ENCODE measurements at regions not wholly inside any gene's neighbourhood (a gene's known extent, or its start where the extent isn't known, plus 50 kb on each side); places are given as distances from the start of the nearest gene placed in this dataset.
A peak's percentile ranks its signal among the peaks of the same experiment; 100 is the strongest.

DNA sequence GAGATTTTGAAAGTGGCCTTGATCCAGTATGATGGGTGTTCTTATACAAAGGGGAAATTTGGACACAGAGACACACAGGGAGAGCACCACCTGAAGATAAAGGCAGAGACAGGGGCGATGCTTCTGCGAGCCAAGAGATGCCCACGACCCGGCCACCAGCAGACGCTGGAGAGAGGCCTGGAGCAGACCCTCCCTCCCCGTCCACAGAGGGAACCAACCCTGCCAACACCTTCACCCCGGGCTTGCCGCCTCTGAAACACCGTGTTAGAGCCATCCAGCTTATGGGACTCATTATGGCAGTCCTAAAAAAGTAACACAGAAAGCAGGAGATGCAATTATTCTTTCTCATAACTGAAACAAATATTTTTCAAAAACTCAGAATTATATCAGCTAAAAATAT, 303.3 kb upstream of the SHH start:
- H3K4me3 ChIP-seq (ENCODE audit: low read depth, low read length), result no peak overlapping the region
- DNase-seq (ENCODE audit: low read depth), result no peak
- TF ChIP-seq, protein P1, sequence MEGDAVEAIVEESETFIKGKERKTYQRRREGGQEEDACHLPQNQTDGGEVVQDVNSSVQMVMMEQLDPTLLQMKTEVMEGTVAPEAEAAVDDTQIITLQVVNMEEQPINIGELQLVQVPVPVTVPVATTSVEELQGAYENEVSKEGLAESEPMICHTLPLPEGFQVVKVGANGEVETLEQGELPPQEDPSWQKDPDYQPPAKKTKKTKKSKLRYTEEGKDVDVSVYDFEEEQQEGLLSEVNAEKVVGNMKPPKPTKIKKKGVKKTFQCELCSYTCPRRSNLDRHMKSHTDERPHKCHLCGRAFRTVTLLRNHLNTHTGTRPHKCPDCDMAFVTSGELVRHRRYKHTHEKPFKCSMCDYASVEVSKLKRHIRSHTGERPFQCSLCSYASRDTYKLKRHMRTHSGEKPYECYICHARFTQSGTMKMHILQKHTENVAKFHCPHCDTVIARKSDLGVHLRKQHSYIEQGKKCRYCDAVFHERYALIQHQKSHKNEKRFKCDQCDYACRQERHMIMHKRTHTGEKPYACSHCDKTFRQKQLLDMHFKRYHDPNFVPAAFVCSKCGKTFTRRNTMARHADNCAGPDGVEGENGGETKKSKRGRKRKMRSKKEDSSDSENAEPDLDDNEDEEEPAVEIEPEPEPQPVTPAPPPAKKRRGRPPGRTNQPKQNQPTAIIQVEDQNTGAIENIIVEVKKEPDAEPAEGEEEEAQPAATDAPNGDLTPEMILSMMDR (IDR thresholded peaks at IDR 0.05; ENCODE audit: control insufficient read depth, extremely low read depth, insufficient read depth), result no peak

DNA sequence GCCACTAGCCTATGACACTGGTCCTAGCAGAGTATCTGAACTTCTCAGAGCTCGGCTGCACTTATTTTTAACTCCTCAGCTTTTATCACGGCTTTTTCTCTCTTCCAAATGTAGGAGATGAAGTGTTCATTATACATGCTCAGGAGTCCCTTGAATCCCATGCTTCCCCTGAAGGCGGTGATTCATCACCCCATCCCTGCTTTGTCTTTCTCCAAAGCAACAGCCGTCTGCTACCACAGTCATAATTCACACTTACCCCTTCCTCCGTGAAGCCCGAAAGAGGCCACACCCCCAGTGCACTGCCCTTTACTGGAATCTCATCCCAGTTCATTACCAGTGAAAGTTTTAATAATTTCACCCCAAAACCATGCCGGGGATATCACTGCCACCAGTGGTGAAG, 301.5 kb upstream of the SHH start:
- TF ChIP-seq, protein P1 (IDR thresholded peaks at IDR 0.05; ENCODE audit: control insufficient read depth, extremely low read depth, insufficient read depth), result no peak
- DNase-seq (ENCODE audit: low read depth), result no peak
- no peak overlapping the region for H3K4me3 ChIP-seq (ENCODE audit: low read depth, low read length)

DNA sequence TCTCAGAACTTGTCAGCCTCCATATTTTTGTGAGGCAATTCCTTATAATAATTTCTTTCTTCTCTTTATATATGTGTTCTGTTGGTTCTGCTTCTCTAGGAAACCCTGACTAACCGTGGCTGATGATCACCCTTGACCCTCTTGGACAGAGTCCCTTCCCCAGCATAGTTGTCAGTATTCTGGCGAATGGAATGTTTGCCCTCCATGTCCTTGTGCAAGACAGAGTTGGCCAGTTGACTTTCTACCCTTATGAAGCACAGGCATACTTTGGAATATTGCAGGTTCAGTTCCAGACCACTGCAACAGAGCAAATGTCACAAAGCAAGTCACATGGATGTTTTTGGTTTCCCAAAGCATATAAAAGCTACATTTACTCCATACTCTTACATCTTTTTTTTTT, 297.7 kb upstream of the SHH start:
- no peak overlapping the region for H3K4me3 ChIP-seq (ENCODE audit: low read depth, low read length)
- TF ChIP-seq, protein P1 (IDR thresholded peaks at IDR 0.05; ENCODE audit: control insufficient read depth, extremely low read depth, insufficient read depth), result no peak
- DNase-seq (ENCODE audit: low read depth), result no peak

DNA sequence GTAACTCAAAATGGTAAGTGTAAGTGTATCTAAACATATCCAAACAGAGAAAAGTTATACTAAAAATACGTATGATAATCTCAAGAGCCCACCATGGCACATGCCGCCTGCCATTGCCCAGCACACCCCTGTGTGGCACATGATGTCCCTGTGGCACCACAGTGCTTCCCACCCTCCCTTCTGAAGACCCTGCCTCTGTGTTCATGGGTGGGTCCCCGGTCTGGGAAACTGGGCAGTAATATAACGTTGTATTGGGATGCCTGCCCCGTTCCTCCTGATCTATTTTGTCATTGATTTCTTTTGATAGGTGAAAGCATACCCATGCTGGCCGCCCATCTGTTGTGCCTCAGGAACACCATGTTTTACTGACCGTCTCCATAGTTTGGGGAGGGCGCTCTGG, 296.8 kb upstream of the SHH start:
- no peak for DNase-seq (ENCODE audit: low read depth)
- H3K4me3 ChIP-seq (ENCODE audit: low read depth, low read length), result no peak overlapping the region
- TF ChIP-seq, protein P1 (IDR thresholded peaks at IDR 0.05; ENCODE audit: control insufficient read depth, extremely low read depth, insufficient read depth), result no peak

DNA sequence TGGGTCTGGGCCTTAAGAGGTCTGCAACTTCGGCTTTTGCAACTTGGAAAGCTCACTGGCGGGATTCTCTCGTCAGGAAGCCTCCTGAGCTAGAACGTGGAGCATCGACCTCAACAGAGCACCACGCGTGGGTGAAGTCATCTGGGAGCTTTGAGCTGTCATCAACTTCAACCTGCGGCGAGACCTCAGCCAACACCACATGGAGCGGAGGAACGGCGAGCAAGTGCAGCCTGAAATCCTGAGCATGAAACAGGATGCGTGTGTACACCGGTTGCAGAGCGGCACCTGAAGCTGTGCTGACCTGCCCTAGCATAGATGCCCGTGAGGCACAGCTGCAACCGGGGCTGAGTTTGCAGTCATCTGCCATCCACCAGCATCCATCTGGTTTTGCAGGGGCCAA, 295.7 kb upstream of the SHH start:
- no peak for DNase-seq (ENCODE audit: low read depth)
- no peak overlapping the region for H3K4me3 ChIP-seq (ENCODE audit: low read depth, low read length)
- TF ChIP-seq, protein P1 (IDR thresholded peaks at IDR 0.05; ENCODE audit: control insufficient read depth, extremely low read depth, insufficient read depth), result no peak

DNA sequence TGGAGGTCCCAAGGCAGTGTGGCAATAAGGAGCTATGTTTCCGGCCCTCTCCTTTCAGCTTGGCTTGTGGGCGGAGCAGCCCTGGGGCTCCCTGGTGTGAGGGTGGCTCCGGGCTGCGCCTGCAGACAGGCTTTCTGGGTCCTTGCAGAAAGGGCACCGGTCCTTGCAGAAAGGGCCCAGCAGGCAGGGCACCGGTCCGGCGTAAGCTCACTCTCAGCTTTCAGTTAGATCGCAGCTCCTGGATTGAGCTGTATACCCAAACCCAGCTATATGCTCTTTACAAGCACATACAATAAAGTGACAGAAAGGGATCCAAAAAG, 293.8 kb upstream of the SHH start:
- TF ChIP-seq, protein P1 (IDR thresholded peaks at IDR 0.05; ENCODE audit: control insufficient read depth, extremely low read depth, insufficient read depth), result no peak
- H3K4me3 ChIP-seq (ENCODE audit: low read depth, low read length), result no peak overlapping the region
- DNase-seq (ENCODE audit: low read depth), result no peak

DNA sequence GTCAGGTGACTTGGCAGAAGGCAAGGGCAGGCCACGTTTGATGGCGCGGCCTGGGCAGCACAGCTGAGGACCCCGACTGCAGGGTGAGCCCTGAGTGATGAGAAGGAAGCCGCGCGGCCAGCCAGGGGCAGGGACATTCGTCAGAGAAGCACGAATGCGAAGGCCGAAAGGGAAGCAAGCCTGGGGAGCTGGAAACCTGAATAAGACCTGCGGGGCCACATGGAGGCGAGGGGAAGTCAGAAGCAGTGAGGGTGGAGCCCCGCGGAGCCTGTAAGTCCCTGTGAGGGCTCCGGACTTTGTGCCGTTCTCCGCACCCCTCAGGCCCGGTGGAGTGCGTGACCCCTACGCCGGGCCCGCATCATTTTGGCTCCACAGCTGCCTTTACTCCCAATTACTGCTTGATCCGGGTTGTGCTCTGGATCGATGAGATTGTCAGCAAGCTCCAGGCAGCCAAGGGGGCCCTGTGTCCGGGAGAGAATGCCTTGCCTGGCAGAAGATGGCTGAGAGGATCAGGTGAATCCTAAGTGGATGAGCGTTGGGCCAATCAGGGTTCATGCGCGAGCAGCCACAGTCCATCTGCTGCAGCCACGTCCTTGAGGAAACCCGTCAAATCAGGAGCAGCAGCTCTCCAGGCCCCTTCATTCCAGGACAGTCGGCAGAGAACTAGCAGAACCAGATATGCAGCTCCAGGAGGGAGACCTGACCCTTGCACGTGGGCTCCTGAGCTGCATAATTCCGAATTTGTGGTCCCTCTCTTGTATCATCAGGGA, 293.3 kb upstream of the SHH start:
- H3K4me3 ChIP-seq (ENCODE audit: low read depth, low read length), result no peak overlapping the region
- TF ChIP-seq, protein P1 (IDR thresholded peaks at IDR 0.05; ENCODE audit: control insufficient read depth, extremely low read depth, insufficient read depth), result no peak
- DNase-seq (ENCODE audit: low read depth), result peak; percentile 13

Data from LNCaP clone FGC (cell line).